H9 (cell line): ENCODE measurements at regions not wholly inside any gene's neighbourhood (a gene's known extent, or its start where the extent isn't known, plus 50 kb on each side); places are given as distances from the start of the nearest gene placed in this dataset.
A peak's percentile ranks its signal among the peaks of the same experiment; 100 is the strongest.

ENCODE experiments used
- DNase-seq: peaks from one replicate; pipeline ENCODE4 v3.0.0-alpha.2; 2017
- H2AFZ ChIP-seq: one replicate; pipeline ENCODE4 v1.6.1; 2013; ENCODE audit warnings: mild to moderate bottlenecking, low read length, control low read depth, moderate library complexity
- H2AK5ac ChIP-seq: 2 replicates; pipeline ENCODE4 v1.6.1; 2013; ENCODE audit warnings: low read length, control low read depth, mixed read lengths; ENCODE audit not compliant: insufficient read length
- H2BK120ac ChIP-seq: one replicate; pipeline ENCODE4 v1.6.1; 2013; ENCODE audit warnings: low read depth, mild to moderate bottlenecking, low read length, control low read depth, inconsistent platforms; ENCODE audit not compliant: poor library complexity, severe bottlenecking
- H2BK12ac ChIP-seq: 2 replicates; pipeline ENCODE4 v1.6.1; 2013; ENCODE audit warnings: low read length, control low read depth, mixed read lengths, low read depth; ENCODE audit not compliant: insufficient read length
- H2BK15ac ChIP-seq: 2 replicates; pipeline ENCODE4 v1.6.1; 2013; ENCODE audit warnings: low read depth, low read length, control low read depth
- H2BK20ac ChIP-seq: one replicate; pipeline ENCODE4 v1.6.1; 2013; ENCODE audit warnings: low read depth, mild to moderate bottlenecking, low read length, control low read depth, inconsistent platforms; ENCODE audit not compliant: poor library complexity, severe bottlenecking
- H2BK5ac ChIP-seq: 2 replicates; pipeline ENCODE4 v1.6.1; 2013; ENCODE audit warnings: low read length, control low read depth, mixed read lengths; ENCODE audit not compliant: insufficient read length
- H3K14ac ChIP-seq: 2 replicates; pipeline ENCODE4 v1.6.1; 2013; ENCODE audit warnings: low read length, control low read depth; ENCODE audit not compliant: insufficient read depth
- H3K18ac ChIP-seq: 2 replicates; pipeline ENCODE4 v1.6.1; 2013; ENCODE audit warnings: low read depth, mild to moderate bottlenecking, mixed read lengths, low read length, control low read depth; ENCODE audit not compliant: insufficient read length
- H3K23ac ChIP-seq: 2 replicates; pipeline ENCODE4 v1.6.1; 2013; ENCODE audit warnings: low read length, control low read depth, mixed read lengths, low read depth; ENCODE audit not compliant: insufficient read length
- H3K23me2 ChIP-seq: 2 replicates; pipeline ENCODE4 v1.6.1; 2013; ENCODE audit warnings: low read depth, mild to moderate bottlenecking, mixed read lengths, low read length, control low read depth; ENCODE audit not compliant: insufficient read length, poor library complexity, severe bottlenecking
- H3K27ac ChIP-seq: 2 replicates; pipeline ENCODE4 v1.5.1; 2013; ENCODE audit warnings: low read length, control low read depth, mixed read lengths, low read depth; ENCODE audit not compliant: insufficient read length
- H3K27me3 ChIP-seq: 2 replicates; pipeline ENCODE4 v1.6.1; 2013; ENCODE audit warnings: low read length, control low read depth, inconsistent platforms; ENCODE audit not compliant: insufficient read depth
- H3K4ac ChIP-seq: 2 replicates; pipeline ENCODE4 v1.6.1; 2013; ENCODE audit warnings: low read depth, mild to moderate bottlenecking, control low read depth, inconsistent platforms, low read length, moderate library complexity
- H3K4me1 ChIP-seq: 2 replicates; pipeline ENCODE4 v1.6.1; 2013; ENCODE audit warnings: low read length, control low read depth, inconsistent platforms; ENCODE audit not compliant: insufficient read depth
- H3K4me2 ChIP-seq: 2 replicates; pipeline ENCODE4 v1.6.1; 2013; ENCODE audit warnings: low read length, control low read depth, mixed read lengths; ENCODE audit not compliant: insufficient read length, insufficient read depth
- H3K56ac ChIP-seq: 2 replicates; pipeline ENCODE4 v1.6.1; 2013; ENCODE audit warnings: low read depth, mild to moderate bottlenecking, mixed read lengths, low read length, control low read depth; ENCODE audit not compliant: insufficient read length
- H3K79me1 ChIP-seq: 2 replicates; pipeline ENCODE4 v1.6.1; 2013; ENCODE audit warnings: low read depth, mild to moderate bottlenecking, moderate library complexity, low read length, control low read depth, inconsistent platforms; ENCODE audit not compliant: insufficient read depth, poor library complexity, severe bottlenecking
- H3K79me2 ChIP-seq: 2 replicates; pipeline ENCODE4 v1.6.1; 2013; ENCODE audit warnings: low read length, control low read depth, inconsistent platforms; ENCODE audit not compliant: insufficient read depth
- H3K9ac ChIP-seq: 2 replicates; pipeline ENCODE4 v1.6.1; 2013; ENCODE audit warnings: low read length, control low read depth, mixed read lengths; ENCODE audit not compliant: insufficient read length; ENCODE audit errors: extremely low read depth
- H3K9me3 ChIP-seq: one replicate; pipeline ENCODE4 v1.6.1; 2013; ENCODE audit warnings: low read depth, low read length, inconsistent platforms; ENCODE audit not compliant: control insufficient read depth
- H3T11ph ChIP-seq: one replicate; pipeline ENCODE4 v1.6.1; 2013; ENCODE audit warnings: mild to moderate bottlenecking, low read length, control low read depth, inconsistent platforms
- H4K20me1 ChIP-seq: one replicate; pipeline ENCODE4 v1.6.1; 2013; ENCODE audit not compliant: control insufficient read depth, insufficient read length, insufficient read depth
- H4K5ac ChIP-seq: 2 replicates; pipeline ENCODE4 v1.6.1; 2013; ENCODE audit warnings: low read depth, mild to moderate bottlenecking, mixed read lengths, low read length, control low read depth; ENCODE audit not compliant: insufficient read length
- H4K8ac ChIP-seq: replicated peaks from 2 replicates; pipeline ENCODE4 v1.6.1; 2013; ENCODE audit warnings: low read length, control low read depth, mixed read lengths, low read depth; ENCODE audit not compliant: insufficient read length
- H4K91ac ChIP-seq: 2 replicates; pipeline ENCODE4 v1.6.1; 2013; ENCODE audit warnings: low read depth, mild to moderate bottlenecking, moderate library complexity, mixed read lengths, low read length, control low read depth; ENCODE audit not compliant: insufficient read length
- H3K27ac Mint-ChIP-seq, 3 experiments: 2 replicates in 2 of 3; 3 replicates in 1 of 3; pipeline ENCODE4 v1.8.0; 2020 to 2021; ENCODE audit warnings: mixed read lengths in 3 of 3, mild to moderate bottlenecking in 1 of 3, moderate library complexity in 1 of 3
- H3K27me3 Mint-ChIP-seq: 2 replicates; pipeline ENCODE4 v1.8.0; 2021; ENCODE audit warnings: low read depth, mild to moderate bottlenecking, moderate library complexity, mixed read lengths
- H3K36me3 Mint-ChIP-seq, 3 experiments: 2 replicates in 2 of 3; 3 replicates in 1 of 3; pipeline ENCODE4 v1.8.0; 2020 to 2021; ENCODE audit warnings: low read depth in 3 of 3, mixed read lengths in 3 of 3; ENCODE audit not compliant: insufficient read depth in 1 of 3
- H3K4me1 Mint-ChIP-seq, 2 experiments: 2 replicates each; pipeline ENCODE4 v1.8.0; 2020; ENCODE audit warnings: mixed read lengths in 2 of 2
- H3K4me3 Mint-ChIP-seq, 2 experiments: 2 replicates in 1 of 2; 3 replicates in 1 of 2; pipeline ENCODE4 v1.8.0; 2020 to 2021; ENCODE audit warnings: mild to moderate bottlenecking in 2 of 2, mixed read lengths in 2 of 2, moderate library complexity in 1 of 2
- H3K9me3 Mint-ChIP-seq, 2 experiments: 2 replicates in 1 of 2; 3 replicates in 1 of 2; pipeline ENCODE4 v1.8.0; 2020; ENCODE audit warnings: mild to moderate bottlenecking in 2 of 2, mixed read lengths in 2 of 2, moderate library complexity in 1 of 2
- CTCF ChIP-seq: fragments of 200-600 bp; sonication (generic); conservative IDR thresholded peaks from 3 replicates; pipeline ENCODE4 v1.8.0; 2021; ENCODE audit warnings: antibody characterized with exemption, mild to moderate bottlenecking
- WGBS: extraction: QIAGEN DNeasy Blood & Tissue Kit; methylation state at CpG from one replicate; pipeline ENCODE4 v1.1.7; 2013; ENCODE audit warnings: missing lambda C conversion rate, low lambda C conversion rate, mixed read lengths; ENCODE audit not compliant: insufficient read length; ENCODE audit errors: extremely low coverage; 5-methylcytosine and 5-hydroxymethylcytosine counted together

DNA sequence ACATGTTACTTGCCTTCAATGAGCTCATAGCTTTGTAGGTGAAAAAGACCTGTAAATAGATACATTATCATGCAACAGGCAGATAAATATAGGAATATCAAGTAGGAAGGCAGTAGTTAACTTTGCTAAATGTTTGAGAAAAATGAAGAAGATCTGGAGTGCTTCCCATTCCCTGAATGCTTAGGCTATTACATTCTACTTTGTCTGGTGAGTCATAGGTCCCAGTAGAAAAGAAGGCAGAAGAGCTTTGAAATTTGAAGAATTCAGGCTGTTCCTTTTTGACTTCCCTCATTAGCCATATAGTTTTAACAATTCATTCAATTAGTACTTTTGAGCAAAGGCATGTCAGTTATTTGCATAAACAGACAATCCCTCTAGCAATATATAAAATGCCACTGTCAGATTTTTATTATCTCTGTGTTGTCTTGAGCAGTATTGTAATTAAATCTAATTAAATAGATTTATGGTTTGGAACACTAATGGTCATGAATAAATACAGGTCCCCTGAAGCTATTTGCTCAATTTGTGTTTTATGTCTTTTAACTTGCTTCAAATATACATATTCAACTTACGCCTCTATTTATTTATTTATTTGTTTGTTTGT lies 875.0 kb downstream of the REEP3 start:
- H3K36me3 Mint-ChIP-seq: peaks cover 0 to 4% (median 0%) of the 10 kb centered on the region in 3 experiments; a peak in 1 of 7 replicates
- Histone ChIP-seq H3K27ac (peak overlapping the region; percentile 57), H4K20me1 (no peaks in the 10 kb centered on the region), H3K18ac (no peak overlapping the region), H4K8ac (no peak overlapping the region), H2AK5ac (no peak overlapping the region), H3K23ac (no peak overlapping the region), H3K23me2 (no peaks in the 10 kb centered on the region), H3K4me1 (peaks cover 3% of the 10 kb centered on the region; the same call in 1 of the 2 replicates), H2AFZ (no peak overlapping the region), H3K4ac (no peak overlapping the region), H2BK20ac (no peak overlapping the region), H3K27me3 (no peaks in the 10 kb centered on the region), H3K79me1 (no peaks in the 10 kb centered on the region), H2BK120ac (no peak overlapping the region), H3K14ac (no peak overlapping the region), H3T11ph (no peak overlapping the region), H4K5ac (no peak overlapping the region), H4K91ac (no peak overlapping the region), H3K9me3 (no peaks in the 10 kb centered on the region), H2BK15ac (no peak overlapping the region), H3K79me2 (no peaks in the 10 kb centered on the region), H2BK12ac (no peak overlapping the region), H3K9ac (no peak overlapping the region), H3K56ac (no peak overlapping the region), H3K4me2 (no peak overlapping the region), H2BK5ac (no peak overlapping the region)
- no peak overlapping the region for H3K4me3 Mint-ChIP-seq
- H3K27me3 Mint-ChIP-seq: no peaks in the 10 kb centered on the region
- DNase-seq: no peak
- no CpG with 5 or more reads among the region's 1 CpG for WGBS
- H3K9me3 Mint-ChIP-seq: no peaks in the 10 kb centered on the region
- peaks cover 5 to 22% of the 10 kb centered on the region in 2 experiments for H3K4me1 Mint-ChIP-seq
- no peak overlapping the region; a peak in 1 of 7 replicates for H3K27ac Mint-ChIP-seq
- TF ChIP-seq CTCF: no peak
